WTC11 (cell line): ENCODE measurements at regions not wholly inside any gene's neighbourhood (a gene's known extent, or its start where the extent isn't known, plus 50 kb on each side); places are given as distances from the start of the nearest gene placed in this dataset.

Experiments
- ATAC-seq: fragments of 200-7000 bp; cut with Tn5 transposase; 2 replicates; pipeline ENCODE4 v1.10.0; 2021; ENCODE audit warnings: mild to moderate bottlenecking, moderate library complexity
- CTCF ChIA-PET: fragments of 300-600 bp; sonication (Branson Sonifier 250); formaldehyde crosslinking; loops from one replicate; lab custom pipeline; 2021; ENCODE audit warnings: antibody characterized with exemption; lab: Charles Lee
- POLR2A ChIA-PET: fragments of 350-600 bp; sonication (Branson Sonifier 250); formaldehyde crosslinking; loops from one replicate; lab custom pipeline; 2021; ENCODE audit warnings: antibody characterized with exemption; lab: Charles Lee
- DNase-seq: peaks from one replicate; pipeline ENCODE4 v3.0.0; 2021; ENCODE audit warnings: low spot score
- H3K27ac Mint-ChIP-seq: 2 replicates; pipeline ENCODE4 v1.8.0; 2021; ENCODE audit warnings: mixed read lengths
- H3K27me3 Mint-ChIP-seq: 2 replicates; pipeline ENCODE4 v1.8.0; 2021; ENCODE audit warnings: low read depth, mild to moderate bottlenecking, moderate library complexity, mixed read lengths
- H3K36me3 Mint-ChIP-seq: 2 replicates; pipeline ENCODE4 v1.8.0; 2021; ENCODE audit warnings: mixed read lengths
- H3K4me1 Mint-ChIP-seq: 2 replicates; pipeline ENCODE4 v1.8.0; 2022; ENCODE audit warnings: mixed read lengths
- H3K4me3 Mint-ChIP-seq: 2 replicates; pipeline ENCODE4 v1.8.0; 2021; ENCODE audit warnings: mild to moderate bottlenecking, moderate library complexity, mixed read lengths
- H3K9me3 Mint-ChIP-seq: 2 replicates; pipeline ENCODE4 v1.8.0; 2021; ENCODE audit warnings: mixed read lengths
- ATF3 ChIP-seq: sonication (generic); formaldehyde crosslinking; conservative IDR thresholded peaks from 2 replicates; pipeline ENCODE4 v1.8.1; 2022; ENCODE audit warnings: mild to moderate bottlenecking, missing genetic modification reagents
- CDX4 ChIP-seq: fragments of 250-450 bp; sonication (Bioruptor Pico); IDR thresholded peaks from 2 replicates; pipeline ENCODE4 v1.9.0; 2021; ENCODE audit warnings: moderate library complexity, mild to moderate bottlenecking, inconsistent platforms, borderline replicate concordance
- CREM ChIP-seq: sonication (generic); formaldehyde crosslinking; IDR thresholded peaks from 2 replicates; pipeline ENCODE4 v1.8.1; 2022; ENCODE audit warnings: mild to moderate bottlenecking, missing genetic modification reagents, moderate library complexity
- E2F1 ChIP-seq: sonication (generic); formaldehyde crosslinking; IDR thresholded peaks from 2 replicates; pipeline ENCODE4 v1.8.0; 2022; ENCODE audit warnings: mild to moderate bottlenecking, missing genetic modification reagents
- E2F5 ChIP-seq: sonication (generic); formaldehyde crosslinking; IDR thresholded peaks from 2 replicates; pipeline ENCODE4 v1.8.1; 2022; ENCODE audit warnings: mild to moderate bottlenecking, moderate library complexity, missing genetic modification reagents
- FOXP1 ChIP-seq: sonication (generic); formaldehyde crosslinking; IDR thresholded peaks from 2 replicates; pipeline ENCODE4 v1.8.0; 2022; ENCODE audit warnings: missing genetic modification reagents, mild to moderate bottlenecking, moderate library complexity, borderline replicate concordance
- GRHL2 ChIP-seq: fragments of 250-450 bp; sonication (Bioruptor Pico); IDR thresholded peaks from 2 replicates; pipeline ENCODE4 v1.8.0; 2022; ENCODE audit warnings: mild to moderate bottlenecking, moderate library complexity; ENCODE audit not compliant: insufficient replicate concordance, severe bottlenecking
- GTF2I ChIP-seq: fragments of 250-450 bp; sonication (Bioruptor Pico); conservative IDR thresholded peaks from 2 replicates; pipeline ENCODE4 v1.4.0; 2021; ENCODE audit warnings: mild to moderate bottlenecking
- HMGA2 ChIP-seq: fragments of 250-450 bp; sonication (Bioruptor Pico); IDR thresholded peaks from 2 replicates; pipeline ENCODE4 v1.4.0; 2021; ENCODE audit warnings: mild to moderate bottlenecking, moderate library complexity
- HMGXB4 ChIP-seq: sonication (generic); formaldehyde crosslinking; IDR thresholded peaks from 2 replicates; pipeline ENCODE4 v1.8.1; 2023; ENCODE audit warnings: mild to moderate bottlenecking, moderate library complexity, missing genetic modification reagents
- KAT7 ChIP-seq: sonication (generic); formaldehyde crosslinking; IDR thresholded peaks from 2 replicates; pipeline ENCODE4 v1.8.1; 2023; ENCODE audit warnings: missing genetic modification reagents, mild to moderate bottlenecking, borderline replicate concordance
- MYBL2 ChIP-seq: sonication (generic); formaldehyde crosslinking; IDR thresholded peaks from 2 replicates; pipeline ENCODE4 v1.8.1; 2023; ENCODE audit warnings: mild to moderate bottlenecking, moderate library complexity, missing genetic modification reagents
- NFATC4 ChIP-seq: fragments of 250-450 bp; sonication (Bioruptor Pico); IDR thresholded peaks from 2 replicates; pipeline ENCODE4 v1.9.0; 2021; ENCODE audit warnings: mild to moderate bottlenecking
- NFE2L1 ChIP-seq: sonication (generic); formaldehyde crosslinking; IDR thresholded peaks from 2 replicates; pipeline ENCODE4 v1.8.1; 2023; ENCODE audit warnings: missing genetic modification reagents
- NR2C2 ChIP-seq: sonication (generic); formaldehyde crosslinking; IDR thresholded peaks from 2 replicates; pipeline ENCODE4 v1.8.0; 2022; ENCODE audit warnings: mild to moderate bottlenecking, missing genetic modification reagents
- PRRX2 ChIP-seq: fragments of 250-450 bp; sonication (Bioruptor Pico); IDR thresholded peaks from 2 replicates; pipeline ENCODE4 v1.8.0; 2021; ENCODE audit warnings: mild to moderate bottlenecking
- TEAD1 ChIP-seq: sonication (generic); formaldehyde crosslinking; IDR thresholded peaks from 2 replicates; pipeline ENCODE4 v1.8.0; 2022; ENCODE audit warnings: mild to moderate bottlenecking, missing genetic modification reagents
- ZNF281 ChIP-seq: sonication (generic); formaldehyde crosslinking; IDR thresholded peaks from 2 replicates; pipeline ENCODE4 v1.8.0; 2023; ENCODE audit warnings: mild to moderate bottlenecking, missing genetic modification reagents
- ZNF532 ChIP-seq: fragments of 250-450 bp; sonication (Bioruptor Pico); IDR thresholded peaks from 2 replicates; pipeline ENCODE4 v1.9.0; 2021; ENCODE audit warnings: mild to moderate bottlenecking, borderline replicate concordance
- ZSCAN18 ChIP-seq: fragments of 250-450 bp; sonication (Bioruptor Pico); IDR thresholded peaks from 2 replicates; pipeline ENCODE4 v2.1.2; 2022; ENCODE audit warnings: mild to moderate bottlenecking, moderate library complexity

- ChIA-PET CTCF (interaction anchor here (1.9 kb wide), 1 partner anchor 150 kb away, joined by 7 read pairs; no protein-coding TSS in a partner anchor), POLR2A (no interaction called here)
- H3K4me3 Mint-ChIP-seq: no peak overlapping the region
- no peaks in the 10 kb centered on the region for H3K9me3 Mint-ChIP-seq
- ATAC-seq (no peak), DNase-seq (no peak)
- no peaks in the 10 kb centered on the region for H3K36me3 Mint-ChIP-seq
- peaks cover 16% of the 10 kb centered on the region for H3K27me3 Mint-ChIP-seq
- no peak overlapping the region for H3K27ac Mint-ChIP-seq
- H3K4me1 Mint-ChIP-seq: no peaks in the 10 kb centered on the region
- no peak for TF ChIP-seq PRRX2 (CRISPR knock-in tag)
- TF ChIP-seq ZSCAN18 (CRISPR knock-in tag): no peak
- TF ChIP-seq NFATC4: no peak
- no peak for TF ChIP-seq MYBL2 (CRISPR knock-in tag)
- no peak for TF ChIP-seq ZNF281 (CRISPR knock-in tag)
- TF ChIP-seq E2F1 (CRISPR knock-in tag): no peak
- TF ChIP-seq E2F5 (CRISPR knock-in tag): no peak
- no peak for TF ChIP-seq CREM (CRISPR knock-in tag)
- no peak for TF ChIP-seq HMGXB4 (CRISPR knock-in tag)
- TF ChIP-seq HMGA2 (CRISPR knock-in tag): no peak
- TF ChIP-seq KAT7: no peak
- TF ChIP-seq NR2C2 (CRISPR knock-in tag): no peak
- no peak for TF ChIP-seq GTF2I (CRISPR knock-in tag)
- TF ChIP-seq ATF3: no peak
- no peak for TF ChIP-seq GRHL2 (CRISPR knock-in tag)
- TF ChIP-seq FOXP1: no peak
- TF ChIP-seq CDX4 (CRISPR knock-in tag): no peak
- no peak for TF ChIP-seq TEAD1 (CRISPR knock-in tag)
- no peak for TF ChIP-seq ZNF532
- TF ChIP-seq NFE2L1 (CRISPR knock-in tag): no peak
These were observed 73.0 kb upstream of the PJA1 start for GRCh38 chrX:69238114-69238886.
